ENCODE measurements at regions not wholly inside any gene's neighbourhood (a gene's known extent, or its start where the extent isn't known, plus 50 kb on each side); places are given as distances from the start of the nearest gene placed in this dataset.

GRCh38 chr1:185477638-185478580 is 160.9 kb upstream of the IVNS1ABP start:
- Histone ChIP-seq H3K4me3 (no peak overlapping the region), H3K27ac (peak overlapping the region in 2 of 4 donors; percentile 40 to 58), H3K27me3 (no peaks in the 10 kb centered on the region), H3K4me1 (peaks cover 0 to 15% (median 0%) of the 10 kb centered on the region in 4 donors), H3K9me3 (no peaks in the 10 kb centered on the region), H3K36me3 (no peaks in the 10 kb centered on the region)
- no peak for DNase-seq
- TF ChIP-seq POLR2A (IDR thresholded peaks at IDR 0.05), result no peak
- TF ChIP-seq CTCF (IDR thresholded peaks at IDR 0.05), result no peak

DNA sequence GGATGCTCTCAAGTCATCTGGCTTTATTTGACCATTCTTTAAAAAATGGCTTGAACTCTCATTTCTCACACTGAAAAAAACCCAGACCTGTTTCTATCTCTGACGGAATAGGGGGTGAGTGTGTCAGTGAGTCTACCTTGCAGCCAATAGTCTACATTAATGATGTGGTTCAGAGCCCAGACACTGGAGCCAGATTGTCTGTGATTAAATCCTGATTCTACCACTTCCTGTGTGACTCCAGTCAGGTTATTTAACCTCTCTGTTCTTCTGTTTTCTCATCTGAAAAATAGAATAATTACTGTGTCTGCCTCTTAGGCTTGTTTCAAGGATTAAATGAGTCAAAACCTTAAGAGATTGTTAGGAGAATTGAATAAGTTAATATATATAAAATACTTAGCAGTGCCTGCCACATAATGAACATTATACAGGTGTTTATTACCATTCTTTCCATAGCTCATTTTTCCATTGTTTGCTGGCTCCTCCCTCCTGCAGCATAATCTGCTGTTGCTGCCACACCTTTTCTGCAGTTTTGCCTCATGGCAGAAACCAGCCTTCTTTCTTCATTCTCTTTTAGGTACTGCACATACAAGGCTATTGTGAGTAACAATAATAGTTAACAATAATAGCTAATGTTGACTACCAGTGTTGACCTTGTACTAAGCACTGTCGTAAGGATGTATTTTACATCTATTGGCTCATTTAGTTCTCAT is 157.6 kb upstream of the IVNS1ABP start:
- no peaks in the 10 kb centered on the region for H3K36me3 ChIP-seq
- DNase-seq, result no peak
- H3K4me3 ChIP-seq, result no peak overlapping the region
- no peaks in the 10 kb centered on the region for H3K27me3 ChIP-seq
- peaks cover 0 to 15% (median 0%) of the 10 kb centered on the region in 4 donors for H3K4me1 ChIP-seq
- no peak for TF ChIP-seq CTCF (IDR thresholded peaks at IDR 0.05)
- no peak for TF ChIP-seq POLR2A (IDR thresholded peaks at IDR 0.05)
- H3K27ac ChIP-seq, result no peak overlapping the region
- H3K9me3 ChIP-seq, result no peaks in the 10 kb centered on the region

DNA sequence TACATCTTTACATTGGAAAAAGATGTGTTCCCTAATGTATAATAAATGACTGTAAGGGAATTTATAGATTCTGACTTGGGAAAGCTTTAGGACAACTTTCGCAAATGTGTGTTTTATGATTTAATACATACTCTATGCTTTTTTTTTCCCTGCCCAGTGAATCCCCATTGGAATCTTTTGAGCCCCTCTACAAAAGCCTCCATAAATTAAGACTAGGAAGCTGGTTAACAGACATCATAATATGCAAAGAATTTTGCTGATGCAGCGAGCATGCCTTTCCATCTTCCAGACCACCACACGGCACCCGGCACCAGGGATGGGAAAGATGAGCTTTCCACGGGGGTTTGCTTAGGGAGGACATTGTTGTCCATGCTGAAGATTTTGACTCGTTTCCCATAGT is 156.1 kb upstream of the IVNS1ABP start:
- no peak for DNase-seq

GRCh38 chr1:185468626-185469025 is 151.6 kb upstream of the IVNS1ABP start:
- Histone ChIP-seq H3K27me3 (no peaks in the 10 kb centered on the region), H3K36me3 (no peaks in the 10 kb centered on the region), H3K4me3 (no peak overlapping the region), H3K9me3 (no peaks in the 10 kb centered on the region), H3K4me1 (no peaks in the 10 kb centered on the region), H3K27ac (no peak overlapping the region)
- DNase-seq, result no peak
- TF ChIP-seq POLR2A (IDR thresholded peaks at IDR 0.05) (no peak), CTCF (IDR thresholded peaks at IDR 0.05) (no peak)

More for the DNA sequence above, 156.1 kb upstream of the IVNS1ABP start:
- Histone ChIP-seq H3K4me1 (peaks cover 0 to under 1% (median 0%) of the 10 kb centered on the region in 4 donors), H3K9me3 (no peaks in the 10 kb centered on the region), H3K4me3 (no peak overlapping the region), H3K36me3 (no peaks in the 10 kb centered on the region), H3K27me3 (no peaks in the 10 kb centered on the region), H3K27ac (no peak overlapping the region)
- TF ChIP-seq CTCF (IDR thresholded peaks at IDR 0.05) (no peak), POLR2A (IDR thresholded peaks at IDR 0.05) (no peak)

- no peak overlapping the region for H3K4me3 ChIP-seq
- no peaks in the 10 kb centered on the region for H3K4me1 ChIP-seq
- TF ChIP-seq CTCF (IDR thresholded peaks at IDR 0.05) (no peak), POLR2A (IDR thresholded peaks at IDR 0.05) (no peak)
- no peaks in the 10 kb centered on the region for H3K36me3 ChIP-seq
- no peak for DNase-seq
- H3K27me3 ChIP-seq, result no peaks in the 10 kb centered on the region
- no peaks in the 10 kb centered on the region for H3K9me3 ChIP-seq
- H3K27ac ChIP-seq, result no peak overlapping the region
These were observed 150.1 kb upstream of the IVNS1ABP start for GRCh38 chr1:185467122-185467521.
